ENCODE measurements at regions not wholly inside any gene's neighbourhood (a gene's known extent, or its start where the extent isn't known, plus 50 kb on each side); places are given as distances from the start of the nearest gene placed in this dataset.

DNA sequence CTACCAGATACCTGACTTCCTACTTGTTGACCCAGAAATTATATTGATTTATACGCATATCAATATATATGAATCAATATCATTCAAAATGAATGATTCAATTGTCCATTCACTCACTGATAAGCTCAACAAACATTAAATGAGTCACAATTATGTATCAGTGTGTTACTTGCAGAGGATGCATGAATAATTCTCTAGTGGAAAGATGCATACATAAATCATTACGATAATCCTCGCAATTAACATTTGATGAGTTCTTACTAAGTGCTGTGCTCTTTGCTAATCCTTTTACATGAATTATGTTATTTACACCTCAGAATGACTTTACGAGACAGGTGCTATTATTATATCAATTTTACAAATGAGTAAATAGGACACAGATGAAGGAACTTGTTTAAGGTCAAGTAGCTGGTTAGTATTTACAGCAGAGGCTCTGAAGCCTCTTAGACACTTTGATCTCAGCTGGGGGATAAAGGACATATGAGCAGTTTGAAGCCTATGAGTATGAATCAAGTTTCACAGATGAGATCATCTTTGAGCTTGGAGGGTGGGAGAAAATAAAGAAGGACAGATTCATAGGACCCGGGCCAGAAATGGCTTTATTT, 112.8 kb upstream of the ADAMTS5 start:
- no peaks in the 10 kb centered on the region for H3K36me3 ChIP-seq
- intact Hi-C loops (cut with DNase I) = no loop called here
- TF ChIP-seq POLR2A (IDR thresholded peaks at IDR 0.05) = no peak
- TF ChIP-seq, protein P1, sequence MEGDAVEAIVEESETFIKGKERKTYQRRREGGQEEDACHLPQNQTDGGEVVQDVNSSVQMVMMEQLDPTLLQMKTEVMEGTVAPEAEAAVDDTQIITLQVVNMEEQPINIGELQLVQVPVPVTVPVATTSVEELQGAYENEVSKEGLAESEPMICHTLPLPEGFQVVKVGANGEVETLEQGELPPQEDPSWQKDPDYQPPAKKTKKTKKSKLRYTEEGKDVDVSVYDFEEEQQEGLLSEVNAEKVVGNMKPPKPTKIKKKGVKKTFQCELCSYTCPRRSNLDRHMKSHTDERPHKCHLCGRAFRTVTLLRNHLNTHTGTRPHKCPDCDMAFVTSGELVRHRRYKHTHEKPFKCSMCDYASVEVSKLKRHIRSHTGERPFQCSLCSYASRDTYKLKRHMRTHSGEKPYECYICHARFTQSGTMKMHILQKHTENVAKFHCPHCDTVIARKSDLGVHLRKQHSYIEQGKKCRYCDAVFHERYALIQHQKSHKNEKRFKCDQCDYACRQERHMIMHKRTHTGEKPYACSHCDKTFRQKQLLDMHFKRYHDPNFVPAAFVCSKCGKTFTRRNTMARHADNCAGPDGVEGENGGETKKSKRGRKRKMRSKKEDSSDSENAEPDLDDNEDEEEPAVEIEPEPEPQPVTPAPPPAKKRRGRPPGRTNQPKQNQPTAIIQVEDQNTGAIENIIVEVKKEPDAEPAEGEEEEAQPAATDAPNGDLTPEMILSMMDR (IDR thresholded peaks at IDR 0.05) = no peak
- H3K27me3 ChIP-seq = no peaks in the 10 kb centered on the region
- H3K4me1 ChIP-seq = no peaks in the 10 kb centered on the region
- no peaks in the 10 kb centered on the region for H3K9me3 ChIP-seq
- no peak overlapping the region for H3K4me3 ChIP-seq
- H3K27ac ChIP-seq = no peak overlapping the region
- no peak for DNase-seq
- WGBS, 2 donors = 84 to 88% methylated on average over 5 of the region's 5 CpGs

GRCh38 chr21:27078915-27079314, 112.0 kb upstream of the ADAMTS5 start:
- H3K4me3 ChIP-seq = no peak overlapping the region
- intact Hi-C loops (cut with DNase I) = no loop called here
- no peak overlapping the region for H3K27ac ChIP-seq
- TF ChIP-seq, protein P1 (IDR thresholded peaks at IDR 0.05) = no peak
- no peak for TF ChIP-seq POLR2A (IDR thresholded peaks at IDR 0.05)
- no peaks in the 10 kb centered on the region for H3K9me3 ChIP-seq
- no peaks in the 10 kb centered on the region for H3K4me1 ChIP-seq
- H3K36me3 ChIP-seq = no peaks in the 10 kb centered on the region
- WGBS, 2 donors = 75 to 76% methylated on average over 4 of the region's 4 CpGs
- H3K27me3 ChIP-seq = no peaks in the 10 kb centered on the region
- DNase-seq = no peak

- H3K4me1 ChIP-seq = no peaks in the 10 kb centered on the region
- no peaks in the 10 kb centered on the region for H3K9me3 ChIP-seq
- 77 to 78% methylated on average over 4 of the region's 4 CpGs for WGBS, 2 donors
- H3K4me3 ChIP-seq = no peak overlapping the region
- no peak for DNase-seq
- no peaks in the 10 kb centered on the region for H3K27me3 ChIP-seq
- intact Hi-C loops (cut with DNase I) = no loop called here
- no peak for TF ChIP-seq POLR2A (IDR thresholded peaks at IDR 0.05)
- TF ChIP-seq, protein P1 (IDR thresholded peaks at IDR 0.05) = no peak
- H3K36me3 ChIP-seq = no peaks in the 10 kb centered on the region
- no peak overlapping the region for H3K27ac ChIP-seq
These were observed 110.6 kb upstream of the ADAMTS5 start for GRCh38 chr21:27077501-27077900.

GRCh38 chr21:27076025-27076424, 109.1 kb upstream of the ADAMTS5 start:
- no peak overlapping the region for H3K27ac ChIP-seq
- H3K9me3 ChIP-seq = no peaks in the 10 kb centered on the region
- no peak for DNase-seq
- intact Hi-C loops (cut with DNase I) = no loop called here
- H3K4me1 ChIP-seq = no peaks in the 10 kb centered on the region
- no peak overlapping the region for H3K4me3 ChIP-seq
- TF ChIP-seq, protein P1 (IDR thresholded peaks at IDR 0.05) = no peak
- no peak for TF ChIP-seq POLR2A (IDR thresholded peaks at IDR 0.05)
- H3K27me3 ChIP-seq = no peaks in the 10 kb centered on the region
- no peaks in the 10 kb centered on the region for H3K36me3 ChIP-seq

- WGBS, 2 donors = 37 to 48% methylated on average over 4 of the region's 4 CpGs
- DNase-seq = no peak
These were observed 104.2 kb upstream of the ADAMTS5 start for GRCh38 chr21:27070861-27071670.

More at GRCh38 chr21:27070861-27071670, 104.2 kb upstream of the ADAMTS5 start:
- no peaks in the 10 kb centered on the region for H3K36me3 ChIP-seq
- no peak overlapping the region for H3K27ac ChIP-seq
- no peaks in the 10 kb centered on the region for H3K4me1 ChIP-seq
- H3K9me3 ChIP-seq = no peaks in the 10 kb centered on the region
- intact Hi-C loops (cut with DNase I) = no loop called here
- no peak overlapping the region for H3K4me3 ChIP-seq
- H3K27me3 ChIP-seq = no peaks in the 10 kb centered on the region
- no peak for TF ChIP-seq POLR2A (IDR thresholded peaks at IDR 0.05)
- TF ChIP-seq, protein P1 (IDR thresholded peaks at IDR 0.05) = no peak
